ENCODE measurements at regions not wholly inside any gene's neighbourhood (a gene's known extent, or its start where the extent isn't known, plus 50 kb on each side); places are given as distances from the start of the nearest gene placed in this dataset.

DNA sequence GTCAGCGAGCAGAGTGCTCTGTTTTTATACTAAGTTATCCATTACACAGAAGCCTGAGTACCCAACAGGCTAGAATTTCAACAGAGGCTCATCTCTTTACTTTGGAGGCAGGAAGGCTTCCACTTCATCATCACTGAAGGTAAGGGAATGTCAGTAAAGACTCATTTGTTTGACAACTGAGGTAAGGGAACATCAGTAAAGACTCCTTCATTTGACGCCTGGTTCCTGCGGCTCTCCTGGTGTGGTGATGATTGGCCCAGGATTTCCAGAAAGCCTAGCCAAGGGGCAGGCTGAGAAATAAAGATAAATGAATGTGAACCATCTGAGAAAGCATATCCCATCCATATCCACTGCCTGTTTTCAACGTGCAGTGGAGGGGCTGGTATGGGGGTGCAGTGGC, 244.6 kb upstream of the ECI2 start:
- no peak overlapping the region for H3K9ac ChIP-seq (ENCODE audit: low read length)
- H3K9me2 ChIP-seq (ENCODE audit: insufficient read depth, low read length): no peaks in the 10 kb centered on the region
- H3K27ac ChIP-seq (ENCODE audit: low read length): no peak overlapping the region

GRCh38 chr6:4378319-4378996, 243.1 kb upstream of the ECI2 start:
- Histone ChIP-seq H2AFZ (ENCODE audit: low read depth, low read length) (no peak overlapping the region), H3K27me3 (ENCODE audit: insufficient read depth, low read depth, low read length) (no peaks in the 10 kb centered on the region), H3F3A (ENCODE audit: insufficient read depth, low read length, poor library complexity, severe bottlenecking) (no peaks in the 10 kb centered on the region)
- TF ChIP-seq RAD21 (conservative IDR thresholded peaks at IDR 0.05): no peak
- TF ChIP-seq CTCF (IDR thresholded peaks at IDR 0.05; ENCODE audit: poor library complexity, severe bottlenecking): no peak
- TF ChIP-seq POLR2AphosphoS5 (IDR thresholded peaks at IDR 0.05): no peak
- no peak for TF ChIP-seq SMC3 (conservative IDR thresholded peaks at IDR 0.05; ENCODE audit: poor library complexity)
- TF ChIP-seq EZH2 (IDR thresholded peaks at IDR 0.05; ENCODE audit: borderline replicate concordance, insufficient read depth, low read length, poor library complexity, severe bottlenecking): no peak
- TF ChIP-seq EP300 (conservative IDR thresholded peaks at IDR 0.05; ENCODE audit: poor library complexity, severe bottlenecking): no peak
- TF ChIP-seq TAF1 (IDR thresholded peaks at IDR 0.05; ENCODE audit: low read depth): no peak
- no peak for TF ChIP-seq MXI1 (conservative IDR thresholded peaks at IDR 0.05; ENCODE audit: poor library complexity, severe bottlenecking)

More for the DNA sequence above, 244.6 kb upstream of the ECI2 start:
- Histone ChIP-seq H2AFZ (ENCODE audit: low read depth, low read length) (no peak overlapping the region), H4K20me1 (ENCODE audit: insufficient read depth) (no peaks in the 10 kb centered on the region), H3K79me2 (replicated peaks; ENCODE audit: insufficient read depth, low read length) (no peaks in the 10 kb centered on the region), H3K27me3 (ENCODE audit: insufficient read depth, low read depth, low read length) (no peaks in the 10 kb centered on the region), H3F3A (ENCODE audit: insufficient read depth, low read length, poor library complexity, severe bottlenecking) (no peaks in the 10 kb centered on the region), H3K4me2 (ENCODE audit: low read length) (no peak overlapping the region), H3K9me3 (ENCODE audit: low read length) (no peaks in the 10 kb centered on the region), H3K4me3 (ENCODE audit: low read length) (no peak overlapping the region), H3K36me3 (ENCODE audit: insufficient read depth, low read length) (no peaks in the 10 kb centered on the region)
- TF ChIP-seq MXI1 (conservative IDR thresholded peaks at IDR 0.05; ENCODE audit: poor library complexity, severe bottlenecking) (no peak), EP300 (conservative IDR thresholded peaks at IDR 0.05; ENCODE audit: poor library complexity, severe bottlenecking) (no peak), SMC3 (conservative IDR thresholded peaks at IDR 0.05; ENCODE audit: poor library complexity) (no peak), TAF1 (IDR thresholded peaks at IDR 0.05; ENCODE audit: low read depth) (no peak), EZH2 (IDR thresholded peaks at IDR 0.05; ENCODE audit: borderline replicate concordance, insufficient read depth, low read length, poor library complexity, severe bottlenecking) (no peak), RAD21 (conservative IDR thresholded peaks at IDR 0.05) (no peak), POLR2AphosphoS5 (IDR thresholded peaks at IDR 0.05) (no peak), CTCF (IDR thresholded peaks at IDR 0.05; ENCODE audit: poor library complexity, severe bottlenecking) (no peak), REST (IDR thresholded peaks at IDR 0.05; ENCODE audit: borderline replicate concordance) (no peak)

More at GRCh38 chr6:4378319-4378996, 243.1 kb upstream of the ECI2 start:
- H3K4me2 ChIP-seq (ENCODE audit: low read length): no peak overlapping the region
- no peaks in the 10 kb centered on the region for H4K20me1 ChIP-seq (ENCODE audit: insufficient read depth)
- H3K9me2 ChIP-seq (ENCODE audit: insufficient read depth, low read length): no peaks in the 10 kb centered on the region
- H3K36me3 ChIP-seq (ENCODE audit: insufficient read depth, low read length): no peaks in the 10 kb centered on the region
- no peak overlapping the region for H3K9ac ChIP-seq (ENCODE audit: low read length)
- no peaks in the 10 kb centered on the region for H3K79me2 ChIP-seq (replicated peaks; ENCODE audit: insufficient read depth, low read length)
- H3K27ac ChIP-seq (ENCODE audit: low read length): no peak overlapping the region
- no peaks in the 10 kb centered on the region for H3K9me3 ChIP-seq (ENCODE audit: low read length)
- no peak overlapping the region for H3K4me3 ChIP-seq (ENCODE audit: low read length)
